ENCODE measurements at regions not wholly inside any gene's neighbourhood (a gene's known extent, or its start where the extent isn't known, plus 50 kb on each side); places are given as distances from the start of the nearest gene placed in this dataset.

GRCh38 chr20:62570897-62571668, 71.2 kb upstream of the SLCO4A1 start:
- H3K27ac Mint-ChIP-seq = no peak overlapping the region

GRCh38 chr20:62571669-62572344, 70.5 kb upstream of the SLCO4A1 start:
- Mint-ChIP-seq H3K27ac (no peak overlapping the region), H3K4me3 (no peak overlapping the region), H3K36me3 (no peaks in the 10 kb centered on the region), H3K9me3 (peaks cover 0 to 2% (median 0%) of the 10 kb centered on the region in 8 donors), H3K27me3 (peaks cover 13 to 40% of the 10 kb centered on the region in 2 donors), H3K4me1 (peaks cover 0 to 2% (median under 1%) of the 10 kb centered on the region in 4 donors)
- no peak overlapping the region for H3K4me3 ChIP-seq (ENCODE audit: low read length in 2 of 2)
- ChIA-PET CTCF (ENCODE audit: partially characterized antibody) (no interaction called here), POLR2A (ENCODE audit: partially characterized antibody) (no interaction called here)
- no peaks in the 10 kb centered on the region for H3K9me3 ChIP-seq (ENCODE audit: control insufficient read depth in 1 of 2, low read length in 2 of 2)
- peaks cover 3% of the 10 kb centered on the region for H3K27me3 ChIP-seq (ENCODE audit: insufficient read depth, low read length)
- no peaks in the 10 kb centered on the region for H3K36me3 ChIP-seq (ENCODE audit: insufficient read depth, low read length)
- no peak overlapping the region for H3K27ac ChIP-seq (ENCODE audit: low read depth, low read length)
- H3K4me1 ChIP-seq (ENCODE audit: insufficient read depth, low read length) = no peaks in the 10 kb centered on the region
- DNase-seq = peak in 1 of 5 donors; percentile 4
- intact Hi-C loops (cut with micrococcal nuclease) = no loop called here

More at GRCh38 chr20:62570897-62571668, 71.2 kb upstream of the SLCO4A1 start:
- Mint-ChIP-seq H3K4me1 (peaks cover 0 to 2% (median under 1%) of the 10 kb centered on the region in 4 donors), H3K9me3 (peaks cover 0 to 2% (median 0%) of the 10 kb centered on the region in 8 donors), H3K4me3 (no peak overlapping the region), H3K36me3 (no peaks in the 10 kb centered on the region), H3K27me3 (peaks cover 13 to 37% of the 10 kb centered on the region in 2 donors)
- H3K27me3 ChIP-seq (ENCODE audit: insufficient read depth, low read length) = peaks cover 3% of the 10 kb centered on the region
- intact Hi-C loops (cut with micrococcal nuclease) = no loop called here
- no peaks in the 10 kb centered on the region for H3K9me3 ChIP-seq (ENCODE audit: control insufficient read depth in 1 of 2, low read length in 2 of 2)
- ChIA-PET CTCF (ENCODE audit: partially characterized antibody) (no interaction called here), POLR2A (ENCODE audit: partially characterized antibody) (no interaction called here)
- no peak for DNase-seq
- no peaks in the 10 kb centered on the region for H3K4me1 ChIP-seq (ENCODE audit: insufficient read depth, low read length)
- H3K36me3 ChIP-seq (ENCODE audit: insufficient read depth, low read length) = no peaks in the 10 kb centered on the region
- no peak overlapping the region for H3K27ac ChIP-seq (ENCODE audit: low read depth, low read length)
- H3K4me3 ChIP-seq (ENCODE audit: low read length in 2 of 2) = no peak overlapping the region

DNA sequence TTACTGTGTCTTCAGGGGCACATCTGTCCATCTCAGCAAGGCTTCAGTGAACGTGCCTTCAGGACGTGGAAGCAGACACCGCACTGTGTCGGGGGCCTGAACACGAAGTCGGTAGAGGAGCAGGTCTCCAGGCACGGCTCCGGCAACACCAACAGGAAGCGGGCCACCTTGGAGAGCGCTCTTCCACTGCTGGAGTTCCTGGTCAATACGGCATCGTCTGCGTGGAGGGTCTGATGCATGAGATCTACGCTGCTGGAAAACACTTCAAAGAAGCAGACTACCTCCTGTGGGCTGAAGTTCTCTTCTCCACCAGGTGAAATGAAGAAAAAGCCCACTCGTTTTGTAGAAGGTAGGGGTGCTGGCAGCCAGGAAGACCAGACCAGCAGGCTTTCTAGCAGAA, 69.3 kb upstream of the SLCO4A1 start:
- Histone ChIP-seq H3K27ac (ENCODE audit: low read depth, low read length) (no peak overlapping the region), H3K27me3 (ENCODE audit: insufficient read depth, low read length) (peaks cover 3% of the 10 kb centered on the region), H3K36me3 (ENCODE audit: insufficient read depth, low read length) (no peaks in the 10 kb centered on the region), H3K4me1 (ENCODE audit: insufficient read depth, low read length) (no peaks in the 10 kb centered on the region), H3K4me3 (ENCODE audit: low read length in 2 of 2) (no peak overlapping the region), H3K9me3 (ENCODE audit: control insufficient read depth in 1 of 2, low read length in 2 of 2) (no peaks in the 10 kb centered on the region)
- ChIA-PET POLR2A (ENCODE audit: partially characterized antibody) (no interaction called here), CTCF (ENCODE audit: partially characterized antibody) (no interaction called here)
- H3K27ac Mint-ChIP-seq = no peak overlapping the region
- H3K36me3 Mint-ChIP-seq = no peaks in the 10 kb centered on the region
- peak in 1 of 5 donors; percentile 12 for DNase-seq
- intact Hi-C loops (cut with micrococcal nuclease) = no loop called here
- H3K4me3 Mint-ChIP-seq = no peak overlapping the region
- peaks cover 15 to 38% of the 10 kb centered on the region in 2 donors for H3K27me3 Mint-ChIP-seq
- H3K9me3 Mint-ChIP-seq = peaks cover 0 to 2% (median 0%) of the 10 kb centered on the region in 8 donors
- peaks cover 0 to 2% (median under 1%) of the 10 kb centered on the region in 4 donors for H3K4me1 Mint-ChIP-seq

DNA sequence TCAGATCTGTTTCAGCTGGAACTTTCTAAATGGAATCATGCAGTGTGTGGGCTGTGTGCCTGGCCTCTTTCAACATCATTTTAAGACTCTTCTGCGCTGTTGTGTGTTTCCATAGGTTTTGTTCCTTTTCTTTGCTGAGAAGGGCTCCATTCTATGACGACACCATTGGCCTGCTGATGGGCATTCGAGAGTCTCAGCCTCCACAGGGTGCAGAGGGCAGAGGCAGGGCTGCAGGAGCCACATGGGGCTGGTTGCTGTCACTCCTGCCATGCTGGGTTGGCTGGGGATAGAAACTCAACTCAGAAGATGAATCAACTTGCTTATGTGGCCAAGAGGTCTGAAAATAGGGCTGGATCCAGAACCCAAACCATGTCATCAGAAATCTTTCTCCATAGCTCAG, 68.5 kb upstream of the SLCO4A1 start:
- Histone ChIP-seq H3K27ac (ENCODE audit: low read depth, low read length) (no peak overlapping the region), H3K27me3 (ENCODE audit: insufficient read depth, low read length) (peaks cover 3% of the 10 kb centered on the region), H3K4me1 (ENCODE audit: insufficient read depth, low read length) (no peaks in the 10 kb centered on the region), H3K9me3 (ENCODE audit: control insufficient read depth in 1 of 2, low read length in 2 of 2) (no peaks in the 10 kb centered on the region), H3K4me3 (ENCODE audit: low read length in 2 of 2) (no peak overlapping the region), H3K36me3 (ENCODE audit: insufficient read depth, low read length) (no peaks in the 10 kb centered on the region)
- Mint-ChIP-seq H3K36me3 (no peaks in the 10 kb centered on the region), H3K27me3 (peaks cover 18 to 37% of the 10 kb centered on the region in 2 donors), H3K4me3 (no peak overlapping the region), H3K27ac (no peak overlapping the region), H3K4me1 (peaks cover 0 to 2% (median under 1%) of the 10 kb centered on the region in 4 donors), H3K9me3 (peaks cover 0 to 2% (median 0%) of the 10 kb centered on the region in 8 donors)
- intact Hi-C loops (cut with micrococcal nuclease) = no loop called here
- POLR2A ChIA-PET (ENCODE audit: partially characterized antibody) = no interaction called here
- CTCF ChIA-PET (ENCODE audit: partially characterized antibody) = no interaction called here
- DNase-seq = no peak

DNA sequence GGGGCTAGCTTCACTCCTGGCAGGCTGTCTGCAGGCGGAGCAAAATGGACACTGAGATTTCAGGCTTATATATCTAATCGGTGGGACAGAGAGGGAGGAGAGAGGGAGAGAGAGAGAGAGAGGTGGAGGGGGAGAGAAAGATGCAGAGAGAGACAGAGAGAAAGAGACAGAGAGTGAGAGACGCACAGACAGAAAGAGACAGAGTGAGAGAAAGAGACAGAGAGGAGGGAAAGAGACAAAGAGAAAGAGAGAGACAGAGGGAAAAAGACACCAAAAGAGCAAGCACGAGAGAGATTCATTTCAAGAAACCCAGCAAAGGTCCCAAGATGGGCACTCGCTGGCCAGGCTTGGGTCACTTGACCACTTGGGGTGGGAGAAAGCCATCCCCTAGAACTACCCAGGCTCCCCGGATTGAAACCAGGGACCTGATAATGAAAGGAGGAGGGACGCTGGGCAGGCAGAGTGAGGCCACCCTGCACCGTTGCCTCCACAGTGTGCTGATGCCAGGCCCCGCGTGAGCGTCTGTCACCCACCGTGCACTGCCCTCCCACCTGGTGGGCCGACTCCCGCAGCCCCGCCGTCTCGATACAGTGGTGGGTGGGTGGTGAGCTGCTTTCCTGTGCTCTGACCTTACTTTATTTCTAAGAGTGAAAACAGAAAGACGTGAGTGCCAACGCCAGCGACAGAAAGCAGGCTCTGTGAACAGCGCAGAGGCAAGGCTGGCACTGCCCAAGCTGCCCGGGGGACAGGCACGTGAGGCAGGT, 67.9 kb upstream of the SLCO4A1 start:
- POLR2A ChIA-PET (ENCODE audit: partially characterized antibody) = no interaction called here
- Mint-ChIP-seq H3K4me3 (no peak overlapping the region), H3K27ac (no peak overlapping the region), H3K27me3 (peaks cover 24 to 36% of the 10 kb centered on the region in 2 donors), H3K36me3 (no peaks in the 10 kb centered on the region), H3K4me1 (peaks cover 0 to 2% (median under 1%) of the 10 kb centered on the region in 4 donors), H3K9me3 (peaks cover 0 to 2% (median 0%) of the 10 kb centered on the region in 8 donors)
- Histone ChIP-seq H3K4me1 (ENCODE audit: insufficient read depth, low read length) (no peaks in the 10 kb centered on the region), H3K4me3 (ENCODE audit: low read length in 2 of 2) (no peak overlapping the region), H3K36me3 (ENCODE audit: insufficient read depth, low read length) (no peaks in the 10 kb centered on the region), H3K9me3 (ENCODE audit: control insufficient read depth in 1 of 2, low read length in 2 of 2) (no peaks in the 10 kb centered on the region), H3K27ac (ENCODE audit: low read depth, low read length) (no peak overlapping the region), H3K27me3 (ENCODE audit: insufficient read depth, low read length) (peaks cover 3% of the 10 kb centered on the region)
- peak in 1 of 5 donors; percentile 22 for DNase-seq
- intact Hi-C loops (cut with micrococcal nuclease) = no loop called here
- CTCF ChIA-PET (ENCODE audit: partially characterized antibody) = no interaction called here

GRCh38 chr20:62575976-62576722, 66.2 kb upstream of the SLCO4A1 start:
- H3K27ac ChIP-seq (ENCODE audit: low read depth, low read length) = no peak overlapping the region
- H3K36me3 Mint-ChIP-seq = no peaks in the 10 kb centered on the region
- H3K27me3 Mint-ChIP-seq = peaks cover 29 to 37% of the 10 kb centered on the region in 2 donors
- H3K4me1 Mint-ChIP-seq = peaks cover 0 to 3% (median under 1%) of the 10 kb centered on the region in 4 donors
- H3K4me1 ChIP-seq (ENCODE audit: insufficient read depth, low read length) = no peaks in the 10 kb centered on the region
- DNase-seq = no peak
- ChIA-PET POLR2A (ENCODE audit: partially characterized antibody) (no interaction called here), CTCF (ENCODE audit: partially characterized antibody) (no interaction called here)
- H3K27ac Mint-ChIP-seq = no peak overlapping the region
- H3K27me3 ChIP-seq (ENCODE audit: insufficient read depth, low read length) = peaks cover 3% of the 10 kb centered on the region
- H3K36me3 ChIP-seq (ENCODE audit: insufficient read depth, low read length) = no peaks in the 10 kb centered on the region
- H3K4me3 Mint-ChIP-seq = no peak overlapping the region
- H3K9me3 ChIP-seq (ENCODE audit: control insufficient read depth in 1 of 2, low read length in 2 of 2) = no peaks in the 10 kb centered on the region
- peaks cover 0 to under 1% (median 0%) of the 10 kb centered on the region in 8 donors for H3K9me3 Mint-ChIP-seq
- intact Hi-C loops (cut with micrococcal nuclease) = no loop called here
- H3K4me3 ChIP-seq (ENCODE audit: low read length in 2 of 2) = no peak overlapping the region
